ENCODE measurements at regions not wholly inside any gene's neighbourhood (a gene's known extent, or its start where the extent isn't known, plus 50 kb on each side); places are given as distances from the start of the nearest gene placed in this dataset.

DNA sequence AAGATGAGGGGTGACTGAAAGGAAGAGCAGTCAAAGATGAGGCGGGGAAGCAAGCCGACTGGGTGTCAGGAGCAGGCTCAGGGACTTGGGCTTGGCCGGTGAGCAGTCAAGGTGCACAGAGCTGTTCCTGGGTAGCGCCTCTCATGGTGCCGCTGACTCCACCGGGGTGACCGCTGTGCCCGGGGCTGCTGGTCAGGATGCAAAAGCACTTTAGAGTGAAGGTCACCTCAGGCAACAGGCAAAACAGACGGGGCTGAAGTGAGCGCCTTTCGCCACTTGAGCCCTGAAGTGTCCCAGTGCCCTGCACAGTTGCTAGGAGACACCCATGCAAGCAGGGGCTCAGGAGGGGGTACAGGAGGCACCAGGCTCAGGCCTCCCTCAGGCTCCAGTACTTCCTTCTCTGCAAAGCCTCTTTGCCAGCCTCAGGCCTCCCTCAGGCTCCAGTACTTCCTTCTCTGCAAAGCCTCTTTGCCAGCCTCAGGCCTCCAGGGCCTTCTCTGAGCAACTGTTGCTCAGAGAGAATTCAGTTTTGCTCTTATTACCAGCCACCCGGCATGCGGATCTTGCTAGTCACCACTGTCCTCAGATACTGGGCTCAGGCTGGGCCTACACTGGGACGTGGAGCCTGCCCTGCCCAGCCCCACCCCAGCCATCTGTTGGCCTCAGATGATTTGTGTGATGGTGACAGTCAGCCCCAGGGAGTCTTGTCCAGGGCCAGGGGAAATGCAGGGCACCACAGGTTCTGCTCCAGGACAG, 99.7 kb upstream of the IRF2BP2 start:
- TF ChIP-seq EZH2 (IDR thresholded peaks at IDR 0.05; ENCODE audit: borderline replicate concordance, insufficient read depth, low read depth, low read length, poor library complexity, severe bottlenecking) = no peak
- TF ChIP-seq, protein P1, sequence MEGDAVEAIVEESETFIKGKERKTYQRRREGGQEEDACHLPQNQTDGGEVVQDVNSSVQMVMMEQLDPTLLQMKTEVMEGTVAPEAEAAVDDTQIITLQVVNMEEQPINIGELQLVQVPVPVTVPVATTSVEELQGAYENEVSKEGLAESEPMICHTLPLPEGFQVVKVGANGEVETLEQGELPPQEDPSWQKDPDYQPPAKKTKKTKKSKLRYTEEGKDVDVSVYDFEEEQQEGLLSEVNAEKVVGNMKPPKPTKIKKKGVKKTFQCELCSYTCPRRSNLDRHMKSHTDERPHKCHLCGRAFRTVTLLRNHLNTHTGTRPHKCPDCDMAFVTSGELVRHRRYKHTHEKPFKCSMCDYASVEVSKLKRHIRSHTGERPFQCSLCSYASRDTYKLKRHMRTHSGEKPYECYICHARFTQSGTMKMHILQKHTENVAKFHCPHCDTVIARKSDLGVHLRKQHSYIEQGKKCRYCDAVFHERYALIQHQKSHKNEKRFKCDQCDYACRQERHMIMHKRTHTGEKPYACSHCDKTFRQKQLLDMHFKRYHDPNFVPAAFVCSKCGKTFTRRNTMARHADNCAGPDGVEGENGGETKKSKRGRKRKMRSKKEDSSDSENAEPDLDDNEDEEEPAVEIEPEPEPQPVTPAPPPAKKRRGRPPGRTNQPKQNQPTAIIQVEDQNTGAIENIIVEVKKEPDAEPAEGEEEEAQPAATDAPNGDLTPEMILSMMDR (IDR thresholded peaks at IDR 0.05) = no peak
